ENCODE measurements at regions not wholly inside any gene's neighbourhood (a gene's known extent, or its start where the extent isn't known, plus 50 kb on each side); places are given as distances from the start of the nearest gene placed in this dataset.

DNA sequence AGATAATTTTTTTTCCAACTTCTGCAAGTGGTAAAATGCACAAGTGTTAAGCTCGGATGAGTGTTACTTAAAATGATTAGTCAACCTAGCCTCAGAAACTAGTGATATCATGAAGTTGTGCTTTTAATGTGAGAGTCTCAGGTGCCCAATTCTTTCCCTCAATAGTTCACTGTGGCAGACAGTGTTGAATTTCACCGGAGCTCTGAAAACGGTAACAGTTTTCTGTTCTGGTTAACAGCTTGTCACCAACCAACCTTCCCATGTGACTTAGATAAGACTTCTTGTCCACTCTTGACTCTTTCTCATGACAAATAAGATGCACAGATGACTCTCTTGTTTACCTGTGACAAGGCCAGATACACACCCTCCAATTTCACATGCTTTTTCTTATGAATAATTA lies 125.5 kb downstream of the OSTF1 start:
- TF ChIP-seq CTCF (conservative IDR thresholded peaks at IDR 0.05; ENCODE audit: low read depth in 2 of 2): no peak
- no peak for TF ChIP-seq EZH2 (IDR thresholded peaks at IDR 0.05; ENCODE audit: low read depth, unreplicated experiment)
- no peak for TF ChIP-seq EZH2phosphoT487 (IDR thresholded peaks at IDR 0.05; ENCODE audit: unreplicated experiment)
- no peak for TF ChIP-seq REST (IDR thresholded peaks at IDR 0.05; ENCODE audit: unreplicated experiment)
- TF ChIP-seq POLR2AphosphoS5 (IDR thresholded peaks at IDR 0.05; ENCODE audit: low read depth): no peak
- no peak for TF ChIP-seq STAT1 (IDR thresholded peaks at IDR 0.05; ENCODE audit: unreplicated experiment)
- no peak for TF ChIP-seq CREB1 (CRISPR knock-in tag; IDR thresholded peaks at IDR 0.05; ENCODE audit: low read depth)
